PC-3 (cell line): ENCODE measurements at regions not wholly inside any gene's neighbourhood (a gene's known extent, or its start where the extent isn't known, plus 50 kb on each side); places are given as distances from the start of the nearest gene placed in this dataset.

Source experiments
- ATAC-seq: fragments of 200-7000 bp; cut with Tn5 transposase; 2 replicates; pipeline ENCODE4 v1.9.1; 2020; ENCODE audit warnings: mild to moderate bottlenecking, moderate library complexity
- BruUV-seq: library from RNA; stranded (reverse); fragments of 400-500 nt; replicated peaks from 2 replicates; lab custom pipeline; 2021; lab: Mats Ljungman, UMichigan
- CTCF ChIA-PET: fragments of 300-600 bp; sonication (Branson Sonifier 250); formaldehyde crosslinking; loops from one replicate; lab custom pipeline; 2022; ENCODE audit warnings: antibody characterized with exemption; lab: Charles Lee
- POLR2A ChIA-PET: fragments of 300-600 bp; sonication (Branson Sonifier 250); formaldehyde crosslinking; loops from one replicate; lab custom pipeline; 2022; ENCODE audit warnings: antibody characterized with exemption; ENCODE audit not compliant: unreplicated experiment; lab: Charles Lee
- DNase-seq: peaks from one replicate; pipeline ENCODE4 v3.0.0-alpha.2; 2015
- H2AFZ ChIP-seq: fragments of 300-600 bp; sonication (generic); 2 replicates; pipeline ENCODE4 v1.6.0; 2016; ENCODE audit warnings: antibody characterized with exemption, low read length
- H3F3A ChIP-seq: fragments of 300-600 bp; sonication (generic); one replicate; pipeline ENCODE4 v1.6.0; 2017; ENCODE audit warnings: antibody characterized with exemption, low read length, control low read depth, mild to moderate bottlenecking; ENCODE audit not compliant: unreplicated experiment
- H3K27ac ChIP-seq: fragments of 300-600 bp; sonication (generic); 2 replicates; pipeline ENCODE4 v1.5.1; 2016; ENCODE audit warnings: mild to moderate bottlenecking, low read length
- H3K27me3 ChIP-seq: fragments of 300-600 bp; sonication (generic); 2 replicates; pipeline ENCODE4 v1.6.1; 2016; ENCODE audit warnings: low read length, mixed read lengths
- H3K36me3 ChIP-seq: fragments of 300-600 bp; sonication (generic); 2 replicates; pipeline ENCODE4 v1.6.1; 2016; ENCODE audit warnings: low read depth, mixed run types, low read length, mixed read lengths
- H3K4me1 ChIP-seq: fragments of 300-600 bp; sonication (generic); 2 replicates; pipeline ENCODE4 v1.5.1; 2016; ENCODE audit warnings: low read length; ENCODE audit not compliant: insufficient read depth
- H3K4me2 ChIP-seq: fragments of 300-600 bp; sonication (generic); 2 replicates; pipeline ENCODE4 v1.6.0; 2016; ENCODE audit warnings: low read length
- H3K4me3 ChIP-seq: fragments of 300-600 bp; sonication (generic); 2 replicates; pipeline ENCODE4 v1.5.1; 2016; ENCODE audit warnings: mild to moderate bottlenecking, low read length, mixed read lengths
- H3K79me2 ChIP-seq: fragments of 300-600 bp; sonication (generic); 2 replicates; pipeline ENCODE4 v1.6.1; 2017; ENCODE audit warnings: low read length, mixed read lengths
- H3K9ac ChIP-seq: fragments of 300-600 bp; sonication (generic); 2 replicates; pipeline ENCODE4 v1.6.0; 2016; ENCODE audit warnings: mild to moderate bottlenecking, low read length
- H3K9me2 ChIP-seq: fragments of 300-600 bp; sonication (generic); replicated peaks from 2 replicates; pipeline ENCODE4 v1.6.1; 2016; ENCODE audit warnings: mixed run types, low read length, mixed read lengths
- H3K9me3 ChIP-seq: fragments of 300-600 bp; sonication (generic); 2 replicates; pipeline ENCODE4 v1.6.1; 2016; ENCODE audit warnings: low read length, mixed read lengths
- H4K20me1 ChIP-seq: fragments of 300-600 bp; sonication (generic); 2 replicates; pipeline ENCODE4 v1.6.1; 2016; ENCODE audit warnings: low read length, mixed read lengths
- CTCF ChIP-seq: fragments of 300-600 bp; sonication (generic); conservative IDR thresholded peaks from 2 replicates; pipeline ENCODE4 v1.5.1; 2017; ENCODE audit warnings: antibody characterized with exemption, low read depth, mild to moderate bottlenecking, low read length
- EZH2 ChIP-seq: fragments of 300-600 bp; sonication (generic); IDR thresholded peaks from one replicate; pipeline ENCODE4 v1.6.1; 2017; ENCODE audit warnings: antibody characterized with exemption, mild to moderate bottlenecking, low read length; ENCODE audit not compliant: unreplicated experiment
- EZH2phosphoT487 ChIP-seq: fragments of 300-600 bp; sonication (generic); IDR thresholded peaks from 2 replicates; pipeline ENCODE4 v1.6.1; 2018; ENCODE audit warnings: mild to moderate bottlenecking, antibody characterized with exemption, low read length, borderline replicate concordance
- intact Hi-C: fragments of 100-400 bp; cut with micrococcal nuclease; formaldehyde crosslinking; loops from 2 replicates; pipeline ENCODE4 v1.9.0; 2023

- Histone ChIP-seq H3K4me3 (no peak overlapping the region), H3K4me2 (no peak overlapping the region), H3K4me1 (no peaks in the 10 kb centered on the region), H2AFZ (no peak overlapping the region), H3K27me3 (no peaks in the 10 kb centered on the region), H3K9me3 (no peaks in the 10 kb centered on the region), H3K9me2 (no peaks in the 10 kb centered on the region), H3K9ac (no peak overlapping the region), H4K20me1 (no peaks in the 10 kb centered on the region), H3K27ac (no peak overlapping the region), H3K36me3 (no peaks in the 10 kb centered on the region), H3K79me2 (no peaks in the 10 kb centered on the region), H3F3A (no peaks in the 10 kb centered on the region)
- ChIA-PET POLR2A (no interaction called here), CTCF (no interaction called here)
- intact Hi-C loops = no loop called here
- DNase-seq = no peak
- no TSS peak for BruUV-seq
- ATAC-seq = no peak
- TF ChIP-seq CTCF = no peak
- no peak for TF ChIP-seq EZH2phosphoT487
- no peak for TF ChIP-seq EZH2
Measured at GRCh38 chr1:188243456-188243855, 1414.7 kb downstream of the PLA2G4A start.

GRCh38 chr1:188244681-188245080 is 1415.9 kb downstream of the PLA2G4A start:
- BruUV-seq = no TSS peak
- no peaks in the 10 kb centered on the region for H4K20me1 ChIP-seq
- no peak overlapping the region for H3K9ac ChIP-seq
- no peaks in the 10 kb centered on the region for H3K36me3 ChIP-seq
- no peak overlapping the region for H3K4me2 ChIP-seq
- H3K79me2 ChIP-seq = no peaks in the 10 kb centered on the region
- H3F3A ChIP-seq = no peaks in the 10 kb centered on the region
- no peak for DNase-seq
- no peaks in the 10 kb centered on the region for H3K9me2 ChIP-seq
- ChIA-PET POLR2A (no interaction called here), CTCF (no interaction called here)
- no peaks in the 10 kb centered on the region for H3K27me3 ChIP-seq
- no peaks in the 10 kb centered on the region for H3K4me1 ChIP-seq
- no peak overlapping the region for H3K27ac ChIP-seq
- no peak for ATAC-seq
- H3K4me3 ChIP-seq = no peak overlapping the region
- intact Hi-C loops = no loop called here
- H3K9me3 ChIP-seq = no peaks in the 10 kb centered on the region
- TF ChIP-seq EZH2 = no peak
- TF ChIP-seq CTCF = no peak
- TF ChIP-seq EZH2phosphoT487 = no peak
- H2AFZ ChIP-seq = no peak overlapping the region

- POLR2A ChIA-PET = no interaction called here
- no peak overlapping the region for H2AFZ ChIP-seq
- no peak overlapping the region for H3K4me3 ChIP-seq
- no peak for ATAC-seq
- H3K27me3 ChIP-seq = no peaks in the 10 kb centered on the region
- no peaks in the 10 kb centered on the region for H3F3A ChIP-seq
- H3K36me3 ChIP-seq = no peaks in the 10 kb centered on the region
- DNase-seq = no peak
- no peaks in the 10 kb centered on the region for H4K20me1 ChIP-seq
- H3K4me1 ChIP-seq = no peaks in the 10 kb centered on the region
- H3K9ac ChIP-seq = no peak overlapping the region
- H3K9me3 ChIP-seq = no peaks in the 10 kb centered on the region
- intact Hi-C loops = no loop called here
- H3K4me2 ChIP-seq = no peak overlapping the region
- CTCF ChIA-PET = no interaction called here
- TF ChIP-seq EZH2 = no peak
- TF ChIP-seq CTCF = no peak
- TF ChIP-seq EZH2phosphoT487 = no peak
- H3K79me2 ChIP-seq = no peaks in the 10 kb centered on the region
- H3K9me2 ChIP-seq = no peaks in the 10 kb centered on the region
- BruUV-seq = no TSS peak
- no peak overlapping the region for H3K27ac ChIP-seq
Measured at GRCh38 chr1:188247255-188247654, 1418.5 kb downstream of the PLA2G4A start.
